CD8-positive, alpha-beta memory T cell (primary cell): ENCODE measurements at regions not wholly inside any gene's neighbourhood (a gene's known extent, or its start where the extent isn't known, plus 50 kb on each side); places are given as distances from the start of the nearest gene placed in this dataset.

Source experiments
- CTCF ChIA-PET: fragments of 350-600 bp; sonication (Branson Sonifier 250); formaldehyde crosslinking; loops from one replicate; lab custom pipeline; 2021; ENCODE audit warnings: antibody characterized with exemption; lab: Charles Lee
- POLR2A ChIA-PET: fragments of 350-600 bp; sonication (Branson Sonifier 250); formaldehyde crosslinking; loops from one replicate; lab custom pipeline; 2021; ENCODE audit warnings: antibody characterized with exemption; lab: Charles Lee
- DNase-seq, 5 donors: peaks; one replicate each; pipeline versions ENCODE4 v3.0.0 to v3.0.0-alpha.2; 2020 to 2022; ENCODE audit warnings: mixed read lengths in 1 of 5
- H3K27ac ChIP-seq: one replicate; pipeline ENCODE4 v1.7.0; 2013; ENCODE audit warnings: low read depth, mild to moderate bottlenecking, low read length, moderate library complexity
- H3K27me3 ChIP-seq: 2 replicates; pipeline ENCODE4 v1.7.0; 2013; ENCODE audit warnings: low read length, mild to moderate bottlenecking; ENCODE audit not compliant: insufficient read depth, poor library complexity, severe bottlenecking
- H3K36me3 ChIP-seq: 2 replicates; pipeline ENCODE4 v1.7.0; 2013; ENCODE audit warnings: mild to moderate bottlenecking, low read length, moderate library complexity; ENCODE audit not compliant: insufficient read depth
- H3K4me1 ChIP-seq: 2 replicates; pipeline ENCODE4 v1.7.0; 2013; ENCODE audit warnings: mild to moderate bottlenecking, low read length, moderate library complexity; ENCODE audit not compliant: insufficient read depth
- H3K4me3 ChIP-seq: 2 replicates; pipeline ENCODE4 v1.7.0; 2013; ENCODE audit warnings: mild to moderate bottlenecking, low read length
- H3K9me3 ChIP-seq: 2 replicates; pipeline ENCODE4 v1.7.0; 2013; ENCODE audit warnings: mild to moderate bottlenecking, low read length
- H3K27ac Mint-ChIP-seq, 8 donors: one replicate each; pipeline ENCODE4 v1.8.0; 2020 to 2021; ENCODE audit warnings: mixed read lengths in 8 of 8, mild to moderate bottlenecking in 6 of 8, inconsistent platforms in 3 of 8, moderate library complexity in 3 of 8
- H3K27me3 Mint-ChIP-seq, 2 donors: one replicate each; pipeline ENCODE4 v1.8.0; 2020 to 2021; ENCODE audit warnings: mixed read lengths in 2 of 2, mild to moderate bottlenecking in 1 of 2, moderate library complexity in 1 of 2
- H3K36me3 Mint-ChIP-seq, 3 donors: one replicate each; pipeline ENCODE4 v1.8.0; 2020 to 2021; ENCODE audit warnings: mixed read lengths in 3 of 3, inconsistent platforms in 1 of 3, mild to moderate bottlenecking in 1 of 3
- H3K4me1 Mint-ChIP-seq, 3 donors: one replicate each; pipeline ENCODE4 v1.8.0; 2020 to 2021; ENCODE audit warnings: mixed read lengths in 3 of 3, inconsistent platforms in 1 of 3, mild to moderate bottlenecking in 1 of 3
- H3K4me3 Mint-ChIP-seq, 7 donors: one replicate each; pipeline ENCODE4 v1.8.0; 2020 to 2021; ENCODE audit warnings: mixed read lengths in 7 of 7, mild to moderate bottlenecking in 6 of 7, moderate library complexity in 4 of 7, inconsistent platforms in 2 of 7
- H3K9me3 Mint-ChIP-seq, 5 donors: one replicate each; pipeline ENCODE4 v1.8.0; 2020 to 2022; ENCODE audit warnings: mixed read lengths in 5 of 5, mild to moderate bottlenecking in 3 of 5, moderate library complexity in 2 of 5, inconsistent platforms in 1 of 5

- Mint-ChIP-seq H3K4me1 (no peaks in the 10 kb centered on the region), H3K9me3 (peaks cover 0 to 16% (median 4%) of the 10 kb centered on the region in 5 donors), H3K4me3 (no peak overlapping the region), H3K27ac (no peak overlapping the region), H3K36me3 (no peaks in the 10 kb centered on the region), H3K27me3 (no peaks in the 10 kb centered on the region)
- no peaks in the 10 kb centered on the region for H3K36me3 ChIP-seq
- H3K9me3 ChIP-seq = peaks cover 5% of the 10 kb centered on the region
- H3K4me1 ChIP-seq = no peaks in the 10 kb centered on the region
- no peak overlapping the region for H3K27ac ChIP-seq
- ChIA-PET POLR2A (no interaction called here), CTCF (no interaction called here)
- no peak for DNase-seq
- H3K27me3 ChIP-seq = no peaks in the 10 kb centered on the region
- no peak overlapping the region for H3K4me3 ChIP-seq
Observed at GRCh38 chr4:33427676-33428075, 2707.5 kb downstream of the PCDH7 start.

GRCh38 chr4:33429971-33430370 lies 2709.8 kb downstream of the PCDH7 start:
- POLR2A ChIA-PET = no interaction called here
- no peaks in the 10 kb centered on the region for H3K27me3 ChIP-seq
- H3K27me3 Mint-ChIP-seq = no peaks in the 10 kb centered on the region
- no peaks in the 10 kb centered on the region for H3K36me3 Mint-ChIP-seq
- no peaks in the 10 kb centered on the region for H3K4me1 ChIP-seq
- peaks cover 0 to 20% (median 4%) of the 10 kb centered on the region in 5 donors for H3K9me3 Mint-ChIP-seq
- no peak overlapping the region for H3K4me3 ChIP-seq
- no peaks in the 10 kb centered on the region for H3K36me3 ChIP-seq
- no peak overlapping the region for H3K27ac Mint-ChIP-seq
- no peak overlapping the region for H3K4me3 Mint-ChIP-seq
- H3K27ac ChIP-seq = no peak overlapping the region
- no peak for DNase-seq
- H3K9me3 ChIP-seq = no peaks in the 10 kb centered on the region
- no peaks in the 10 kb centered on the region for H3K4me1 Mint-ChIP-seq
- CTCF ChIA-PET = no interaction called here

- no peaks in the 10 kb centered on the region for H3K27me3 Mint-ChIP-seq
- CTCF ChIA-PET = no interaction called here
- Histone ChIP-seq H3K4me1 (no peaks in the 10 kb centered on the region), H3K27me3 (no peaks in the 10 kb centered on the region), H3K27ac (no peak overlapping the region), H3K4me3 (no peak overlapping the region), H3K36me3 (no peaks in the 10 kb centered on the region), H3K9me3 (no peaks in the 10 kb centered on the region)
- H3K9me3 Mint-ChIP-seq = peaks cover 0 to 3% (median 0%) of the 10 kb centered on the region in 5 donors
- H3K27ac Mint-ChIP-seq = no peak overlapping the region
- no peaks in the 10 kb centered on the region for H3K36me3 Mint-ChIP-seq
- POLR2A ChIA-PET = no interaction called here
- H3K4me1 Mint-ChIP-seq = no peaks in the 10 kb centered on the region
- no peak for DNase-seq
- no peak overlapping the region for H3K4me3 Mint-ChIP-seq
Observed at GRCh38 chr4:33437406-33437805, 2717.2 kb downstream of the PCDH7 start.

GRCh38 chr4:33446953-33447352 lies 2726.8 kb downstream of the PCDH7 start:
- Mint-ChIP-seq H3K9me3 (peaks cover 7 to 23% (median 10%) of the 10 kb centered on the region in 5 donors), H3K4me3 (no peak overlapping the region), H3K27ac (no peak overlapping the region), H3K27me3 (no peaks in the 10 kb centered on the region), H3K4me1 (no peaks in the 10 kb centered on the region), H3K36me3 (no peaks in the 10 kb centered on the region)
- Histone ChIP-seq H3K36me3 (no peaks in the 10 kb centered on the region), H3K9me3 (no peaks in the 10 kb centered on the region), H3K27me3 (no peaks in the 10 kb centered on the region), H3K27ac (no peak overlapping the region), H3K4me1 (no peaks in the 10 kb centered on the region), H3K4me3 (no peak overlapping the region)
- DNase-seq = no peak
- CTCF ChIA-PET = no interaction called here
- POLR2A ChIA-PET = no interaction called here

- Mint-ChIP-seq H3K4me3 (no peak overlapping the region), H3K27me3 (no peaks in the 10 kb centered on the region), H3K36me3 (no peaks in the 10 kb centered on the region), H3K27ac (no peak overlapping the region), H3K9me3 (peaks cover 7 to 29% (median 15%) of the 10 kb centered on the region in 5 donors), H3K4me1 (no peaks in the 10 kb centered on the region)
- H3K27ac ChIP-seq = no peak overlapping the region
- no peaks in the 10 kb centered on the region for H3K36me3 ChIP-seq
- H3K4me1 ChIP-seq = no peaks in the 10 kb centered on the region
- CTCF ChIA-PET = no interaction called here
- H3K9me3 ChIP-seq = no peaks in the 10 kb centered on the region
- DNase-seq = no peak
- no peak overlapping the region for H3K4me3 ChIP-seq
- no peaks in the 10 kb centered on the region for H3K27me3 ChIP-seq
- POLR2A ChIA-PET = no interaction called here
Observed at GRCh38 chr4:33448948-33449347, 2728.8 kb downstream of the PCDH7 start.

- Mint-ChIP-seq H3K36me3 (no peaks in the 10 kb centered on the region), H3K4me1 (no peaks in the 10 kb centered on the region), H3K27me3 (no peaks in the 10 kb centered on the region), H3K27ac (no peak overlapping the region), H3K4me3 (no peak overlapping the region), H3K9me3 (peaks cover 4 to 24% (median 11%) of the 10 kb centered on the region in 5 donors)
- H3K4me3 ChIP-seq = no peak overlapping the region
- no peak for DNase-seq
- H3K9me3 ChIP-seq = no peaks in the 10 kb centered on the region
- ChIA-PET CTCF (no interaction called here), POLR2A (no interaction called here)
- H3K27ac ChIP-seq = no peak overlapping the region
- H3K4me1 ChIP-seq = no peaks in the 10 kb centered on the region
- no peaks in the 10 kb centered on the region for H3K36me3 ChIP-seq
- H3K27me3 ChIP-seq = no peaks in the 10 kb centered on the region
Observed at GRCh38 chr4:33453436-33453835, 2733.3 kb downstream of the PCDH7 start.

GRCh38 chr4:33453916-33454315 lies 2733.7 kb downstream of the PCDH7 start:
- H3K36me3 ChIP-seq = no peaks in the 10 kb centered on the region
- POLR2A ChIA-PET = no interaction called here
- no peak overlapping the region for H3K27ac ChIP-seq
- no peak overlapping the region for H3K4me3 Mint-ChIP-seq
- no peaks in the 10 kb centered on the region for H3K4me1 ChIP-seq
- no peaks in the 10 kb centered on the region for H3K27me3 ChIP-seq
- H3K9me3 Mint-ChIP-seq = peaks cover 4 to 28% (median 11%) of the 10 kb centered on the region in 5 donors
- no peak for DNase-seq
- no peak overlapping the region for H3K27ac Mint-ChIP-seq
- no peak overlapping the region for H3K4me3 ChIP-seq
- no peaks in the 10 kb centered on the region for H3K36me3 Mint-ChIP-seq
- H3K27me3 Mint-ChIP-seq = no peaks in the 10 kb centered on the region
- H3K4me1 Mint-ChIP-seq = no peaks in the 10 kb centered on the region
- CTCF ChIA-PET = no interaction called here
- H3K9me3 ChIP-seq = no peaks in the 10 kb centered on the region

GRCh38 chr4:33465565-33465964 lies 2745.4 kb downstream of the PCDH7 start:
- H3K9me3 Mint-ChIP-seq = peaks cover 2 to 40% (median 4%) of the 10 kb centered on the region in 5 donors
- no peaks in the 10 kb centered on the region for H3K36me3 Mint-ChIP-seq
- Histone ChIP-seq H3K27ac (no peak overlapping the region), H3K36me3 (no peaks in the 10 kb centered on the region), H3K4me1 (no peaks in the 10 kb centered on the region), H3K9me3 (no peaks in the 10 kb centered on the region), H3K4me3 (no peak overlapping the region), H3K27me3 (no peaks in the 10 kb centered on the region)
- CTCF ChIA-PET = no interaction called here
- POLR2A ChIA-PET = no interaction called here
- no peak overlapping the region for H3K4me3 Mint-ChIP-seq
- no peak for DNase-seq
- H3K27ac Mint-ChIP-seq = no peak overlapping the region
- H3K4me1 Mint-ChIP-seq = no peaks in the 10 kb centered on the region
- H3K27me3 Mint-ChIP-seq = no peaks in the 10 kb centered on the region

GRCh38 chr4:33467291-33467690 lies 2747.1 kb downstream of the PCDH7 start:
- H3K4me1 Mint-ChIP-seq = no peaks in the 10 kb centered on the region
- no peaks in the 10 kb centered on the region for H3K4me1 ChIP-seq
- CTCF ChIA-PET = no interaction called here
- DNase-seq = no peak
- H3K9me3 ChIP-seq = no peaks in the 10 kb centered on the region
- no peaks in the 10 kb centered on the region for H3K36me3 ChIP-seq
- no peak overlapping the region for H3K4me3 Mint-ChIP-seq
- no peaks in the 10 kb centered on the region for H3K27me3 Mint-ChIP-seq
- H3K9me3 Mint-ChIP-seq = peaks cover 2 to 33% (median 4%) of the 10 kb centered on the region in 5 donors
- POLR2A ChIA-PET = no interaction called here
- no peaks in the 10 kb centered on the region for H3K27me3 ChIP-seq
- no peak overlapping the region for H3K4me3 ChIP-seq
- H3K27ac Mint-ChIP-seq = no peak overlapping the region
- no peak overlapping the region for H3K27ac ChIP-seq
- H3K36me3 Mint-ChIP-seq = no peaks in the 10 kb centered on the region
